H1 (cell line): ENCODE measurements at regions not wholly inside any gene's neighbourhood (a gene's known extent, or its start where the extent isn't known, plus 50 kb on each side); places are given as distances from the start of the nearest gene placed in this dataset.
"Not testable (repeated sequence)": the region's sequence is repeated elsewhere in the genome, so short reads cannot be mapped to it uniquely, and the experiment has no call there.

Source experiments
- CTCF ChIA-PET: fragments of 300-600 bp; sonication (Branson Sonifier 250); formaldehyde crosslinking; loops from one replicate; lab custom pipeline; 2021; ENCODE audit not compliant: partially characterized antibody; lab: Charles Lee
- POLR2A ChIA-PET: fragments of 300-600 bp; sonication (Branson Sonifier 250); formaldehyde crosslinking; loops from one replicate; lab custom pipeline; 2021; ENCODE audit warnings: inconsistent platforms; ENCODE audit not compliant: partially characterized antibody; lab: Charles Lee
- DNase-seq, 2 experiments: peaks; one replicate each; pipeline versions ENCODE4 v3.0.0 to v3.0.0-alpha.2; 2010 to 2022; ENCODE audit warnings: low spot score in 2 of 2, low read depth in 1 of 2, mixed read lengths in 1 of 2
- FAIRE-seq: peaks from 2 replicates; lab custom pipeline; 2011; peaks lifted over from hg19 to GRCh38; lab: Jason Lieb, UNC
- H2AFZ ChIP-seq: 2 replicates; pipeline ENCODE4 v1.8.1; 2012; ENCODE audit warnings: low read length, inconsistent platforms
- H2AK5ac ChIP-seq: 2 replicates; pipeline ENCODE4 v1.6.1; 2013; ENCODE audit warnings: low read depth, low read length
- H2BK120ac ChIP-seq: replicated peaks from 2 replicates; pipeline ENCODE3; 2013; ENCODE audit warnings: low read depth, low read length, inconsistent platforms
- H2BK12ac ChIP-seq: 2 replicates; pipeline ENCODE4 v1.6.1; 2013; ENCODE audit warnings: low read depth, low read length
- H2BK15ac ChIP-seq: 2 replicates; pipeline ENCODE4 v1.6.1; 2013; ENCODE audit warnings: low read length
- H2BK20ac ChIP-seq: 2 replicates; pipeline ENCODE4 v1.6.1; 2013; ENCODE audit warnings: low read length
- H2BK5ac ChIP-seq: 2 replicates; pipeline ENCODE4 v1.6.1; 2013; ENCODE audit warnings: low read depth, low read length
- H3K14ac ChIP-seq: 2 replicates; pipeline ENCODE4 v1.6.1; 2013; ENCODE audit warnings: inconsistent platforms; ENCODE audit not compliant: insufficient read length
- H3K18ac ChIP-seq: 2 replicates; pipeline ENCODE4 v1.6.1; 2013; ENCODE audit warnings: low read length; ENCODE audit errors: extremely low read depth
- H3K23ac ChIP-seq: 2 replicates; pipeline ENCODE4 v1.6.1; 2013; ENCODE audit warnings: inconsistent platforms; ENCODE audit not compliant: insufficient read length
- H3K23me2 ChIP-seq: 2 replicates; pipeline ENCODE4 v1.6.1; 2013; ENCODE audit warnings: low read depth, low read length
- H3K27ac ChIP-seq: 2 replicates; pipeline ENCODE4 v1.6.1; 2011; ENCODE audit warnings: low read depth, low read length, inconsistent platforms
- H3K27me3 ChIP-seq, 4 experiments: replicated peaks in 1 of 4; 1 replicate in 1 of 4; 2 replicates in 3 of 4; pipeline versions ENCODE4 v1.6.1 to v1.8.1; 2011 to 2013; ENCODE audit warnings: low read length in 3 of 4, mild to moderate bottlenecking in 3 of 4, inconsistent platforms in 2 of 4, mixed read lengths in 2 of 4, moderate library complexity in 1 of 4; ENCODE audit not compliant: control insufficient read depth in 3 of 4, insufficient read depth in 3 of 4; ENCODE audit errors: extremely low read depth in 1 of 4
- H3K36me3 ChIP-seq, 4 experiments: 2 replicates each; pipeline versions ENCODE4 v1.6.1 to v1.8.1; 2011 to 2013; ENCODE audit warnings: mild to moderate bottlenecking in 4 of 4, low read length in 3 of 4, moderate library complexity in 2 of 4, control low read depth in 1 of 4, inconsistent platforms in 1 of 4; ENCODE audit not compliant: insufficient read depth in 4 of 4, control insufficient read depth in 2 of 4
- H3K4ac ChIP-seq: replicated peaks from 2 replicates; pipeline ENCODE3; 2013; ENCODE audit warnings: low read length, low read depth, mixed read lengths, inconsistent platforms; ENCODE audit not compliant: insufficient read length
- H3K4me1 ChIP-seq, 4 experiments: replicated peaks in 1 of 4; 1 replicate in 1 of 4; 2 replicates in 3 of 4; pipeline versions ENCODE4 v1.6.1 to v1.8.1; 2011 to 2013; ENCODE audit warnings: low read length in 3 of 4, inconsistent platforms in 2 of 4, mixed read lengths in 1 of 4; ENCODE audit not compliant: insufficient read depth in 4 of 4, control insufficient read depth in 3 of 4
- H3K4me2 ChIP-seq, 2 experiments: 2 replicates each; pipeline versions ENCODE4 v1.6.1 to v1.8.1; 2011 to 2013; ENCODE audit warnings: low read depth in 2 of 2, low read length in 2 of 2, control low read depth in 1 of 2, inconsistent platforms in 1 of 2, mild to moderate bottlenecking in 1 of 2; ENCODE audit not compliant: insufficient read depth in 1 of 2
- H3K4me3 ChIP-seq, 4 experiments: fragments of 200-600, 300-600 bp in 1 of 4; sonication (generic), shearing (Covaris generic), sonication (Bioruptor Twin) in 1 of 4; 2 replicates each; pipeline versions ENCODE4 v1.5.1 to v1.8.1; 2011 to 2016; ENCODE audit warnings: low read length in 4 of 4, low read depth in 3 of 4, control low read depth in 2 of 4, inconsistent platforms in 2 of 4, mild to moderate bottlenecking in 2 of 4, mixed read lengths in 1 of 4, moderate library complexity in 1 of 4; ENCODE audit not compliant: insufficient read depth in 2 of 4; ENCODE audit errors: extremely low read depth in 1 of 4
- H3K56ac ChIP-seq: replicated peaks from 2 replicates; pipeline ENCODE3; 2013; ENCODE audit warnings: low read depth, mild to moderate bottlenecking, mixed read lengths, low read length, inconsistent platforms; ENCODE audit not compliant: insufficient read length
- H3K79me1 ChIP-seq: 2 replicates; pipeline ENCODE4 v1.6.1; 2013; ENCODE audit warnings: low read depth, low read length, control low read depth
- H3K79me2 ChIP-seq, 2 experiments: 2 replicates each; pipeline versions ENCODE4 v1.6.1 to v1.8.1; 2012 to 2013; ENCODE audit warnings: low read length in 2 of 2, mild to moderate bottlenecking in 2 of 2, inconsistent platforms in 1 of 2; ENCODE audit not compliant: insufficient read depth in 2 of 2, control insufficient read depth in 1 of 2
- H3K9ac ChIP-seq, 4 experiments: replicated peaks in 1 of 4; 1 replicate in 1 of 4; 2 replicates in 3 of 4; pipeline versions ENCODE4 v1.6.1 to v1.8.1; 2011 to 2013; ENCODE audit warnings: low read depth in 3 of 4, low read length in 3 of 4, control low read depth in 2 of 4, mild to moderate bottlenecking in 2 of 4, moderate library complexity in 2 of 4, inconsistent platforms in 1 of 4; ENCODE audit errors: extremely low read depth in 1 of 4
- H3K9me3 ChIP-seq, 2 experiments: 2 replicates each; pipeline versions ENCODE4 v1.6.1 to v1.8.1; 2012 to 2013; ENCODE audit warnings: mild to moderate bottlenecking in 2 of 2, moderate library complexity in 2 of 2, control low read depth in 1 of 2, inconsistent platforms in 1 of 2, low read depth in 1 of 2, low read length in 1 of 2, mixed read lengths in 1 of 2; ENCODE audit not compliant: insufficient read depth in 2 of 2
- H4K20me1 ChIP-seq, 2 experiments: replicated peaks in 1 of 2; 2 replicates each; pipeline versions ENCODE3 to v1.8.1; 2011 to 2013; ENCODE audit warnings: inconsistent platforms in 2 of 2, low read length in 2 of 2, mild to moderate bottlenecking in 1 of 2; ENCODE audit not compliant: insufficient read depth in 2 of 2, control insufficient read depth in 1 of 2
- H4K5ac ChIP-seq: 2 replicates; pipeline ENCODE4 v1.6.1; 2013; ENCODE audit warnings: low read length, low read depth, mixed read lengths, inconsistent platforms; ENCODE audit not compliant: insufficient read length
- H4K8ac ChIP-seq: 2 replicates; pipeline ENCODE4 v1.8.0; 2013; ENCODE audit warnings: mild to moderate bottlenecking, moderate library complexity, low read length, inconsistent platforms; ENCODE audit not compliant: insufficient read depth; ENCODE audit errors: extremely low read depth
- H4K91ac ChIP-seq: replicated peaks from 2 replicates; pipeline ENCODE3; 2013; ENCODE audit warnings: low read length, mixed read lengths, inconsistent platforms; ENCODE audit not compliant: insufficient read length
- WGBS, 2 experiments: shearing (Covaris generic) in 1 of 2; methylation state at CpG; one replicate each; pipeline versions ENCODE4 v1.1.6 to v1.1.7; 2013 to 2015; ENCODE audit warnings: low lambda C conversion rate in 2 of 2, mixed read lengths in 2 of 2, inconsistent platforms in 1 of 2, low coverage in 1 of 2, missing lambda C conversion rate in 1 of 2; ENCODE audit not compliant: insufficient replicate concordance in 2 of 2, insufficient coverage in 1 of 2, insufficient read length in 1 of 2; ENCODE audit errors: extremely low coverage in 1 of 2, missing lambda C conversion rate in 1 of 2; 5-methylcytosine and 5-hydroxymethylcytosine counted together

DNA sequence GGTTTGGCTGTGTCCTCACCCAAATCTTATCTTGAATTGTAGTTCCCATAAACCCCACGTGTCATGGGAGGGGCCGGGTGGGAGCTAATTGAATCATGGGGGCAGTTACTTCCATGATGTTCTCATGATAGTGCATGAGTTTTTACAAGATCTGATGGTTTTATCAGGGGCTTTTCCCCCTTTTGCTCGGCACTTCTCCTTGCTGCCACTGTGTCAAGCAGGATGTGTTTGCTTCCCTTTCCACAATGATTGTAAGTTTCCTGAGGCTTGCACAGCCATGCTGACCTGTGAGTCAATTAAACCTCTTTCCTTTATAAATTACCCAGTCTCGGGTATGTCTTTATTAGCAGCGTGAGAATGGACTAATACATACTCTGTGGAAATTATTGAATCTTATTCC, 141.2 kb upstream of the MAGI2 start:
- POLR2A ChIA-PET, H4K20me1 ChIP-seq, H2AK5ac ChIP-seq, H3K79me1 ChIP-seq, H4K91ac ChIP-seq, FAIRE-seq, H3K14ac ChIP-seq, H3K9me3 ChIP-seq, CTCF ChIA-PET, H2BK12ac ChIP-seq, H2BK15ac ChIP-seq, H3K23ac ChIP-seq, H4K8ac ChIP-seq, H3K23me2 ChIP-seq, H3K4me3 ChIP-seq, H4K5ac ChIP-seq, H3K27ac ChIP-seq, H3K18ac ChIP-seq, H2BK20ac ChIP-seq, H2BK5ac ChIP-seq, H3K9ac ChIP-seq, H3K27me3 ChIP-seq, H3K79me2 ChIP-seq, H2BK120ac ChIP-seq, H3K4ac ChIP-seq, DNase-seq, H3K4me1 ChIP-seq, H3K36me3 ChIP-seq, H2AFZ ChIP-seq, H3K56ac ChIP-seq, H3K4me2 ChIP-seq: not testable (repeated sequence)
- WGBS, 2 experiments: 86% methylated on average over 5 of the region's 5 CpGs; no CpG with 5 or more reads in 1 of the 2 experiments
